DND-41 (cell line): ENCODE measurements at regions not wholly inside any gene's neighbourhood (a gene's known extent, or its start where the extent isn't known, plus 50 kb on each side); places are given as distances from the start of the nearest gene placed in this dataset.

Source experiments
- ATAC-seq: fragments of 200-7000 bp; cut with Tn5 transposase; 3 replicates; pipeline ENCODE4 v1.9.1; 2021; ENCODE audit warnings: low read depth; ENCODE audit not compliant: insufficient read depth
- DNase-seq: peaks from one replicate; pipeline ENCODE4 v3.0.0-alpha.2; 2020
- H2AFZ ChIP-seq: 2 replicates; pipeline ENCODE4 v1.6.0; 2012; ENCODE audit warnings: low read depth, low read length
- H3K27ac ChIP-seq: 2 replicates; pipeline ENCODE4 v1.5.1; 2012; ENCODE audit warnings: low read length, inconsistent platforms
- H3K27me3 ChIP-seq: fragments of 200-600 bp; sonication (generic); 2 replicates; pipeline ENCODE4 v1.6.0; 2012; ENCODE audit warnings: low read length, mild to moderate bottlenecking, inconsistent platforms; ENCODE audit not compliant: insufficient read depth, poor library complexity
- H3K36me3 ChIP-seq: 2 replicates; pipeline ENCODE4 v1.5.1; 2012; ENCODE audit warnings: low read length, inconsistent platforms; ENCODE audit not compliant: insufficient read depth
- H3K4me1 ChIP-seq: 2 replicates; pipeline ENCODE4 v1.5.1; 2012; ENCODE audit warnings: mild to moderate bottlenecking, low read length; ENCODE audit not compliant: insufficient read depth
- H3K4me2 ChIP-seq: 2 replicates; pipeline ENCODE4 v1.6.0; 2012; ENCODE audit warnings: mild to moderate bottlenecking, moderate library complexity, low read length, inconsistent platforms; ENCODE audit not compliant: insufficient read depth
- H3K4me3 ChIP-seq, 2 experiments: fragments of 200-600 bp in 1 of 2; shearing (Covaris generic) in 1 of 2; 2 replicates each; pipeline ENCODE4 v1.5.1; 2012 to 2016; ENCODE audit warnings: inconsistent platforms in 2 of 2, low read length in 2 of 2, mild to moderate bottlenecking in 2 of 2, low read depth in 1 of 2, moderate library complexity in 1 of 2
- H3K79me2 ChIP-seq: 2 replicates; pipeline ENCODE4 v1.6.0; 2012; ENCODE audit warnings: low read length, inconsistent platforms; ENCODE audit not compliant: insufficient read depth
- H3K9ac ChIP-seq: 2 replicates; pipeline ENCODE4 v1.6.0; 2012; ENCODE audit warnings: low read depth, mild to moderate bottlenecking, inconsistent platforms, low read length, moderate library complexity
- H3K9me3 ChIP-seq: 2 replicates; pipeline ENCODE4 v1.5.1; 2012; ENCODE audit warnings: low read length, moderate library complexity, mild to moderate bottlenecking, inconsistent platforms; ENCODE audit not compliant: insufficient read depth, severe bottlenecking
- H4K20me1 ChIP-seq: 2 replicates; pipeline ENCODE4 v1.6.0; 2012; ENCODE audit warnings: low read length; ENCODE audit not compliant: insufficient read depth
- CTCF ChIP-seq: IDR thresholded peaks from 2 replicates; pipeline ENCODE4 v1.5.1; 2012; ENCODE audit warnings: borderline replicate concordance, low read length, moderate library complexity, mild to moderate bottlenecking; ENCODE audit not compliant: poor library complexity, severe bottlenecking; ENCODE audit errors: extremely low read depth
- EZH2 ChIP-seq: IDR thresholded peaks from 3 replicates; pipeline ENCODE4 v1.6.1; 2012; ENCODE audit warnings: borderline replicate concordance, low read depth, mild to moderate bottlenecking, moderate library complexity, low read length, inconsistent platforms; ENCODE audit not compliant: severe bottlenecking

DNA sequence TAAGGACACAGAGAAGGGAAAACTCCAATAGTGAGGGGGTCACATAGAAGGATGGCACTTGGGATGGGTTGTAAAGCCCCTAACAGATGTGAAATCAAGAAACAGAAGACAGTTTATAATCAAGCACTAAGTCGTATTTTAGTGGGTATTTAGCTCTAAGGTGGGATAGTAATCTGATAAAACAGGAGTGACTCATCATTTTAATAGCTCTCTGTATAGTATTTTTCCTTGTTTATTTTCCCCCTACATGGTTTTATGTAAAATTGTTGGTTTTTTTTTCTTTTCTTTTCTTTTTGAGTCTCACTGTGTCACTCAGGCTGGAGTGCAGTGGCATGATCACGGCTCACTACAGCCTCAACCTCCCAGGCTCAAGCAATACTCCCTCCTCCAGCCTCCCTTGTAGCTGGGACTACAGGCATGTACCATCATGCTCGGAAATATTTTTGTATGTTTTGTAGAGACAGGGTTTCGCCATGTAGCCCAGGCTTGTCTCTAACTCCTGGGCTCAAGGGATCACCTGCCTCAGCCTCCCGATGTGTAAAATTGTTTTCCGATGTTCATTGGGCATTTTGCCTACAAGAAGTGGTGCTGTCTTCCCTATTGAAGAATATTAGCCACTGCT is 142.6 kb upstream of the SERPINE2 start:
- no peak overlapping the region for H3K4me2 ChIP-seq

DNA sequence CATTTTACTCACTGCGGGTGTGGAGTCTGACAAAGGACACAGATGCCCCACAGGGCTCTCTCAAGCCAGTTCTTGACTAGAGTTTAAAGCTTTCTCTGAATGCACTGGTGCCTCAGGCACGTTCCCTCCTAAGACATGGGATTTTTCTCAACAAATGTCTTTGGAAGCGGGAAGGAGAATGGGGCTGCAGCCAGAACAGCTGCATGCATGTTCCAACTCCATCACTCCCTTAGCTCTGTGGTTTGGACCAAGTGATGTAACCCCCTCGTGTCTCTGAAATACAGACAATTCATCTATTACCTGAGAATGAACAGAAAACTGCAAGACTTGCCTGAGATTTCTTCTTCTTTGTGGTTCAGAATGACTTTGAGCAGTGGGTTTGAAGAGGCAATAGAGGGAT is 141.7 kb upstream of the SERPINE2 start:
- Histone ChIP-seq H3K9ac (no peak overlapping the region), H3K4me1 (no peaks in the 10 kb centered on the region), H2AFZ (no peak overlapping the region), H3K9me3 (no peaks in the 10 kb centered on the region), H3K4me2 (no peak overlapping the region), H4K20me1 (no peaks in the 10 kb centered on the region), H3K4me3 (no peak overlapping the region), H3K27ac (no peak overlapping the region), H3K36me3 (no peaks in the 10 kb centered on the region), H3K79me2 (no peaks in the 10 kb centered on the region), H3K27me3 (no peaks in the 10 kb centered on the region)
- ATAC-seq (no peak), DNase-seq (no peak)
- TF ChIP-seq EZH2 = no peak
- TF ChIP-seq CTCF = no peak

More for the DNA sequence above, 142.6 kb upstream of the SERPINE2 start:
- Histone ChIP-seq H3K4me1 (no peaks in the 10 kb centered on the region), H4K20me1 (no peaks in the 10 kb centered on the region), H3K27me3 (no peaks in the 10 kb centered on the region), H3K9me3 (no peaks in the 10 kb centered on the region), H2AFZ (no peak overlapping the region), H3K79me2 (no peaks in the 10 kb centered on the region), H3K36me3 (no peaks in the 10 kb centered on the region), H3K9ac (no peak overlapping the region), H3K4me3 (no peak overlapping the region), H3K27ac (no peak overlapping the region)
- no peak for DNase-seq
- no peak for ATAC-seq
- TF ChIP-seq EZH2 = no peak
- TF ChIP-seq CTCF = no peak

DNA sequence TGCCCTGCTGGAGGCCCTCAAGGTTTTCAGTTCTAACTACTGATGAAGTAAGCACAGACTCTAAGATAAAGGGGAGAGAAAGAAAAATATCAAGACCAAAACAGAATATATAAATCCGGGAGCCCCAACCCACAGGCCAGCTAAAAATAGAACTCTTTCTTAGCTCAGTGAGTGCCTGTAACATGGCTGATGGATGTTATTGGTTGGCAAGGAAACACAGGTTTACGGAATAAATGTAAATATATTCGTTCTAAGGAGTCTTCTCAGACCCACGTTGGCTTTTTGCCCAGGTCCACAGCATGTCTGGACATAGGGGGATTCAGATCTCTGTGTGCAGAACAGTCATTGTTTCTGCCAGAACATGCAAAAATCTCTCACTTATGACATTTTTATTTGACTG is 139.0 kb upstream of the SERPINE2 start:
- Histone ChIP-seq H3K27ac (no peak overlapping the region), H3K27me3 (no peaks in the 10 kb centered on the region), H3K36me3 (no peaks in the 10 kb centered on the region), H4K20me1 (no peaks in the 10 kb centered on the region), H3K4me3 (no peak overlapping the region), H3K9me3 (no peaks in the 10 kb centered on the region), H3K79me2 (no peaks in the 10 kb centered on the region), H3K9ac (no peak overlapping the region), H3K4me1 (no peaks in the 10 kb centered on the region), H2AFZ (no peak overlapping the region), H3K4me2 (no peak overlapping the region)
- TF ChIP-seq CTCF (no peak), EZH2 (no peak)
- DNase-seq (no peak), ATAC-seq (no peak)
